Stomach (tissue), 4 donors: ENCODE measurements at regions not wholly inside any gene's neighbourhood (a gene's known extent, or its start where the extent isn't known, plus 50 kb on each side); places are given as distances from the start of the nearest gene placed in this dataset.

ENCODE experiments used
- POLR2A ChIP-seq, 4 donors: fragments of 450-650 bp; IDR thresholded peaks; one replicate each; pipeline ENCODE4 v1.6.1; 2016; ENCODE audit warnings: antibody characterized with exemption in 4 of 4, control low read depth in 2 of 4, mild to moderate bottlenecking in 1 of 4, moderate library complexity in 1 of 4
- POLR2AphosphoS5 ChIP-seq, 3 donors: sonication (generic); formaldehyde crosslinking; IDR thresholded peaks; one replicate each; pipeline ENCODE4 v1.6.1; 2016; ENCODE audit warnings: antibody characterized with exemption in 3 of 3
- TF ChIP-seq, protein P1 (sequence below), 7 experiments: fragments of 450-650 bp in 4 of 7; fragments of 200-600 bp in 3 of 7; sonication (generic) in 3 of 7; IDR thresholded peaks; one replicate each; pipeline ENCODE4 v1.5.1; 2016 to 2019; ENCODE audit warnings: antibody characterized with exemption in 7 of 7, control low read depth in 2 of 7, mild to moderate bottlenecking in 1 of 7

DNA sequence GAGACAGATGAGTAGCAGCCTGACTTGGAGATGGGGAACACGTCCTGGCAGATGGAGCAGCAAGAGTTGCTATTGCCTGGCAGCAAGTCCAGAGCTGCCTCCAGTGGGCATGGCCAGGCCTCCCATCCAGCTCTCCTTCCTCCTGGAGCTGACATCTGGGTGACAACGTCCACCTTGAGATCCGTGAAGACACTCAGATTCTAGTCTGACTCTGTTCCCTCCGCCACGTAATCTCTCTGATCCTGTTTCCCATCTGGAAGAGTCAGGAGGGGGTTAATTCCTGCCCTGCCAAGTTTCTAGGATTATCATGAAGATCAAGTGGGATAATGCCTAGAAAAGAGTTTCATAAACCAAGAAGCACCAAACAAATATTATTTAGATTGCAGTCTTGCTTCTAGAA lies 65.3 kb upstream of the FAM181A start:
- TF ChIP-seq, protein P1, sequence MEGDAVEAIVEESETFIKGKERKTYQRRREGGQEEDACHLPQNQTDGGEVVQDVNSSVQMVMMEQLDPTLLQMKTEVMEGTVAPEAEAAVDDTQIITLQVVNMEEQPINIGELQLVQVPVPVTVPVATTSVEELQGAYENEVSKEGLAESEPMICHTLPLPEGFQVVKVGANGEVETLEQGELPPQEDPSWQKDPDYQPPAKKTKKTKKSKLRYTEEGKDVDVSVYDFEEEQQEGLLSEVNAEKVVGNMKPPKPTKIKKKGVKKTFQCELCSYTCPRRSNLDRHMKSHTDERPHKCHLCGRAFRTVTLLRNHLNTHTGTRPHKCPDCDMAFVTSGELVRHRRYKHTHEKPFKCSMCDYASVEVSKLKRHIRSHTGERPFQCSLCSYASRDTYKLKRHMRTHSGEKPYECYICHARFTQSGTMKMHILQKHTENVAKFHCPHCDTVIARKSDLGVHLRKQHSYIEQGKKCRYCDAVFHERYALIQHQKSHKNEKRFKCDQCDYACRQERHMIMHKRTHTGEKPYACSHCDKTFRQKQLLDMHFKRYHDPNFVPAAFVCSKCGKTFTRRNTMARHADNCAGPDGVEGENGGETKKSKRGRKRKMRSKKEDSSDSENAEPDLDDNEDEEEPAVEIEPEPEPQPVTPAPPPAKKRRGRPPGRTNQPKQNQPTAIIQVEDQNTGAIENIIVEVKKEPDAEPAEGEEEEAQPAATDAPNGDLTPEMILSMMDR (IDR thresholded peaks at IDR 0.05) = no peak
- TF ChIP-seq POLR2A (IDR thresholded peaks at IDR 0.05) (no peak), POLR2AphosphoS5 (IDR thresholded peaks at IDR 0.05) (no peak)
